ENCODE measurements at regions not wholly inside any gene's neighbourhood (a gene's known extent, or its start where the extent isn't known, plus 50 kb on each side); places are given as distances from the start of the nearest gene placed in this dataset.

- DNase-seq (ENCODE audit: low spot score), result no peak
These were observed 212.5 kb downstream of the SOCS6 start for GRCh38 chr18:70501358-70501757.

GRCh38 chr18:70500748-70501147 lies 211.9 kb downstream of the SOCS6 start:
- DNase-seq (ENCODE audit: low spot score), result no peak

- no peak for DNase-seq (ENCODE audit: low spot score)
These were observed 210.4 kb downstream of the SOCS6 start for GRCh38 chr18:70499218-70499691.

- no peak for DNase-seq (ENCODE audit: low spot score)
These were observed 207.8 kb downstream of the SOCS6 start for GRCh38 chr18:70496353-70497294.

- DNase-seq (ENCODE audit: low spot score), result no peak
These were observed 205.7 kb downstream of the SOCS6 start for GRCh38 chr18:70494524-70494923.

GRCh38 chr18:70493461-70493860 lies 204.6 kb downstream of the SOCS6 start:
- DNase-seq (ENCODE audit: low spot score), result no peak

- peak; percentile 34 for DNase-seq (ENCODE audit: low spot score)
These were observed 203.0 kb downstream of the SOCS6 start for GRCh38 chr18:70491734-70492348.

- DNase-seq (ENCODE audit: low spot score), result peak; percentile 32
These were observed 201.4 kb downstream of the SOCS6 start for GRCh38 chr18:70489986-70490933.

GRCh38 chr18:70489571-70489970 lies 200.7 kb downstream of the SOCS6 start:
- no peak for DNase-seq (ENCODE audit: low spot score)

- no peak for DNase-seq (ENCODE audit: low spot score)
These were observed 181.1 kb downstream of the SOCS6 start for GRCh38 chr18:70469916-70470315.

- DNase-seq (ENCODE audit: low spot score), result no peak
These were observed 180.2 kb downstream of the SOCS6 start for GRCh38 chr18:70468861-70469547.

GRCh38 chr18:70464343-70465114 lies 175.7 kb downstream of the SOCS6 start:
- DNase-seq (ENCODE audit: low spot score), result peak; percentile 8

GRCh38 chr18:70463085-70463484 lies 174.2 kb downstream of the SOCS6 start:
- DNase-seq (ENCODE audit: low spot score), result no peak

- DNase-seq (ENCODE audit: low spot score), result no peak
These were observed 173.2 kb downstream of the SOCS6 start for GRCh38 chr18:70462078-70462439.

- no peak for DNase-seq (ENCODE audit: low spot score)
These were observed 172.7 kb downstream of the SOCS6 start for GRCh38 chr18:70461323-70462077.

- no peak for DNase-seq (ENCODE audit: low spot score)
These were observed 170.9 kb downstream of the SOCS6 start for GRCh38 chr18:70459731-70460130.

- DNase-seq (ENCODE audit: low spot score), result no peak
These were observed 170.4 kb downstream of the SOCS6 start for GRCh38 chr18:70459251-70459650.

GRCh38 chr18:70457788-70458187 lies 168.9 kb downstream of the SOCS6 start:
- DNase-seq (ENCODE audit: low spot score), result no peak

- DNase-seq (ENCODE audit: low spot score), result no peak
These were observed 168.4 kb downstream of the SOCS6 start for GRCh38 chr18:70457223-70457622.

GRCh38 chr18:70456376-70456775 lies 167.5 kb downstream of the SOCS6 start:
- no peak for DNase-seq (ENCODE audit: low spot score)
